GM10248 (cell line): ENCODE measurements at regions not wholly inside any gene's neighbourhood (a gene's known extent, or its start where the extent isn't known, plus 50 kb on each side); places are given as distances from the start of the nearest gene placed in this dataset.
"Not testable (repeated sequence)": the region's sequence is repeated elsewhere in the genome, so short reads cannot be mapped to it uniquely, and the experiment has no call there.

Experiments used
- CTCF ChIA-PET: fragments of 300-600 bp; sonication (Branson Sonifier 250); formaldehyde crosslinking; extraction: SDS; loops from one replicate; lab custom pipeline; 2021; ENCODE audit warnings: antibody characterized with exemption; lab: Yijun Ruan, JAX
- POLR2A ChIA-PET: fragments of 350-650 bp; sonication (Branson Sonifier 250); formaldehyde crosslinking; extraction: SDS; loops from one replicate; lab custom pipeline; 2020; ENCODE audit warnings: antibody characterized with exemption; lab: Yijun Ruan, JAX
- DNase-seq: peaks from one replicate; pipeline ENCODE4 v3.0.0; 2012; ENCODE audit errors: extremely low spot score
- CTCF ChIP-seq: IDR thresholded peaks from 2 replicates; pipeline ENCODE4 v1.5.1; 2012; ENCODE audit warnings: mild to moderate bottlenecking, low read depth; ENCODE audit errors: extremely low read depth, missing control alignments, control extremely low read depth

- DNase-seq = no peak
- CTCF ChIA-PET = no interaction called here
- no peak for TF ChIP-seq CTCF
- POLR2A ChIA-PET = no interaction called here
Measured at GRCh38 chr2:211014906-211015305, 458.5 kb downstream of the CPS1 start.

- CTCF ChIA-PET, POLR2A ChIA-PET, DNase-seq: not testable (repeated sequence)
Measured at GRCh38 chr2:211025089-211025488, 468.7 kb downstream of the CPS1 start.

GRCh38 chr2:211026109-211026508 is 469.7 kb downstream of the CPS1 start:
- ChIA-PET POLR2A (no interaction called here), CTCF (no interaction called here)
- no peak for DNase-seq
- TF ChIP-seq CTCF = no peak

GRCh38 chr2:211027976-211028375 is 471.6 kb downstream of the CPS1 start:
- ChIA-PET CTCF (no interaction called here), POLR2A (no interaction called here)
- no peak for TF ChIP-seq CTCF
- no peak for DNase-seq

GRCh38 chr2:211033765-211034164 is 477.4 kb downstream of the CPS1 start:
- TF ChIP-seq CTCF = peak; percentile 19
- POLR2A ChIA-PET = no interaction called here
- DNase-seq = no peak
- CTCF ChIA-PET = no interaction called here

- POLR2A ChIA-PET = no interaction called here
- no peak for DNase-seq
Measured at GRCh38 chr2:211035548-211036185, 479.3 kb downstream of the CPS1 start.

More at GRCh38 chr2:211035548-211036185, 479.3 kb downstream of the CPS1 start:
- peak; percentile 52 for TF ChIP-seq CTCF
- CTCF ChIA-PET = interaction anchor here (2.7 kb wide), 1 partner anchor 14 kb away, joined by 9 read pairs; no protein-coding TSS in a partner anchor
